ENCODE measurements at regions not wholly inside any gene's neighbourhood (a gene's known extent, or its start where the extent isn't known, plus 50 kb on each side); places are given as distances from the start of the nearest gene placed in this dataset.
"Not testable (repeated sequence)": the region's sequence is repeated elsewhere in the genome, so short reads cannot be mapped to it uniquely, and the experiment has no call there.

GRCh38 chr1:121472017-121472416 is 287.2 kb downstream of the SRGAP2C start:
- Histone ChIP-seq H3K4me2 (no peak overlapping the region), H3F3A (ENCODE audit: insufficient read depth, low read depth) (no peaks in the 10 kb centered on the region), H3K9me2 (ENCODE audit: insufficient read depth) (no peaks in the 10 kb centered on the region), H3K4me1 (replicated peaks; ENCODE audit: insufficient read depth) (no peaks in the 10 kb centered on the region), H4K20me1 (ENCODE audit: insufficient read depth) (no peaks in the 10 kb centered on the region), H3K79me2 (ENCODE audit: low read depth) (no peaks in the 10 kb centered on the region), H3K27me3 (ENCODE audit: insufficient read depth, low read depth) (no peaks in the 10 kb centered on the region), H3K36me3 (ENCODE audit: low read depth) (no peaks in the 10 kb centered on the region), H3K27ac (no peak overlapping the region), H3K9me3 (ENCODE audit: insufficient read depth, low read depth) (no peaks in the 10 kb centered on the region), H3K4me3 (no peak overlapping the region), H2AFZ (no peak overlapping the region)
- TF ChIP-seq EZH2 (IDR thresholded peaks at IDR 0.05; ENCODE audit: low read depth) (no peak), CTCF (conservative IDR thresholded peaks at IDR 0.05) (no peak)
- POLR2A ChIA-PET (ENCODE audit: unreplicated experiment) = no interaction called here
- CTCF ChIA-PET = no interaction called here
- intact Hi-C loops (cut with micrococcal nuclease; ENCODE audit: unreplicated experiment) = no loop called here
- DNase-seq = no peak
- BruUV-seq (replicated peaks) = no TSS peak

- intact Hi-C loops (cut with micrococcal nuclease; ENCODE audit: unreplicated experiment) = no loop called here
- Histone ChIP-seq H3K9me3 (ENCODE audit: insufficient read depth, low read depth) (peaks cover 7% of the 10 kb centered on the region; the same call in 1 of the 2 replicates), H2AFZ (peak overlapping the region; percentile 75; the same call in 1 of the 2 replicates), H3K9me2 (ENCODE audit: insufficient read depth) (no peaks in the 10 kb centered on the region), H4K20me1 (ENCODE audit: insufficient read depth) (no peaks in the 10 kb centered on the region), H3K4me2 (peak overlapping the region; percentile 5; the same call in 1 of the 2 replicates), H3K27ac (peak overlapping the region; percentile 59), H3K27me3 (ENCODE audit: insufficient read depth, low read depth) (no peaks in the 10 kb centered on the region), H3K4me1 (replicated peaks; ENCODE audit: insufficient read depth) (peaks cover 10% of the 10 kb centered on the region), H3F3A (ENCODE audit: insufficient read depth, low read depth) (no peaks in the 10 kb centered on the region), H3K4me3 (no peak overlapping the region), H3K79me2 (ENCODE audit: low read depth) (no peaks in the 10 kb centered on the region), H3K36me3 (ENCODE audit: low read depth) (no peaks in the 10 kb centered on the region)
- BruUV-seq (replicated peaks) = no TSS peak
- POLR2A ChIA-PET (ENCODE audit: unreplicated experiment) = no interaction called here
- DNase-seq = no peak
- CTCF ChIA-PET = no interaction called here
- TF ChIP-seq EZH2 (IDR thresholded peaks at IDR 0.05; ENCODE audit: low read depth) (no peak), CTCF (conservative IDR thresholded peaks at IDR 0.05) (no peak)
Measured at GRCh38 chr1:121483234-121483633, 298.5 kb downstream of the SRGAP2C start.

GRCh38 chr1:121483961-121484424 is 299.2 kb downstream of the SRGAP2C start:
- peaks cover 10% of the 10 kb centered on the region for H3K4me1 ChIP-seq (replicated peaks; ENCODE audit: insufficient read depth)
- H3K36me3 ChIP-seq (ENCODE audit: low read depth) = no peaks in the 10 kb centered on the region
- H3K4me3 ChIP-seq = no peak overlapping the region
- intact Hi-C loops (cut with micrococcal nuclease; ENCODE audit: unreplicated experiment) = no loop called here
- peaks cover 7% of the 10 kb centered on the region; the same call in 1 of the 2 replicates for H3K9me3 ChIP-seq (ENCODE audit: insufficient read depth, low read depth)
- H3K9me2 ChIP-seq (ENCODE audit: insufficient read depth) = no peaks in the 10 kb centered on the region
- no peaks in the 10 kb centered on the region for H4K20me1 ChIP-seq (ENCODE audit: insufficient read depth)
- H3K79me2 ChIP-seq (ENCODE audit: low read depth) = no peaks in the 10 kb centered on the region
- peak overlapping the region; percentile 75 for H2AFZ ChIP-seq
- no TSS peak for BruUV-seq (replicated peaks)
- POLR2A ChIA-PET (ENCODE audit: unreplicated experiment) = no interaction called here
- peak overlapping the region; percentile 5 for H3K4me2 ChIP-seq
- H3F3A ChIP-seq (ENCODE audit: insufficient read depth, low read depth) = no peaks in the 10 kb centered on the region
- TF ChIP-seq EZH2 (IDR thresholded peaks at IDR 0.05; ENCODE audit: low read depth) (no peak), CTCF (conservative IDR thresholded peaks at IDR 0.05) (no peak)
- peak overlapping the region; percentile 59 for H3K27ac ChIP-seq
- CTCF ChIA-PET = no interaction called here
- H3K27me3 ChIP-seq (ENCODE audit: insufficient read depth, low read depth) = no peaks in the 10 kb centered on the region
- DNase-seq = no peak

GRCh38 chr1:121494796-121495195 is 310.0 kb downstream of the SRGAP2C start:
- H3K27me3 ChIP-seq (ENCODE audit: insufficient read depth, low read depth); H3K4me1 ChIP-seq (replicated peaks; ENCODE audit: insufficient read depth); H3K4me3 ChIP-seq; H3K36me3 ChIP-seq (ENCODE audit: low read depth); H2AFZ ChIP-seq; H3F3A ChIP-seq (ENCODE audit: insufficient read depth, low read depth); DNase-seq; H3K79me2 ChIP-seq (ENCODE audit: low read depth); CTCF ChIA-PET; H3K4me2 ChIP-seq; H3K9me3 ChIP-seq (ENCODE audit: insufficient read depth, low read depth); intact Hi-C loops (cut with micrococcal nuclease; ENCODE audit: unreplicated experiment); H3K9me2 ChIP-seq (ENCODE audit: insufficient read depth); POLR2A ChIA-PET (ENCODE audit: unreplicated experiment); H3K27ac ChIP-seq; H4K20me1 ChIP-seq (ENCODE audit: insufficient read depth); BruUV-seq (replicated peaks): not testable (repeated sequence)

- H3F3A ChIP-seq (ENCODE audit: insufficient read depth, low read depth); H2AFZ ChIP-seq; DNase-seq; H3K27ac ChIP-seq; H3K4me3 ChIP-seq; H3K9me2 ChIP-seq (ENCODE audit: insufficient read depth); H3K9me3 ChIP-seq (ENCODE audit: insufficient read depth, low read depth); CTCF ChIA-PET; H3K27me3 ChIP-seq (ENCODE audit: insufficient read depth, low read depth); H3K36me3 ChIP-seq (ENCODE audit: low read depth); H3K4me1 ChIP-seq (replicated peaks; ENCODE audit: insufficient read depth); H3K79me2 ChIP-seq (ENCODE audit: low read depth); POLR2A ChIA-PET (ENCODE audit: unreplicated experiment); BruUV-seq (replicated peaks); H4K20me1 ChIP-seq (ENCODE audit: insufficient read depth): not testable (repeated sequence)
- intact Hi-C loops (cut with micrococcal nuclease; ENCODE audit: unreplicated experiment) = loop anchor here (10.0 kb wide), 1 partner anchor 97 kb away; no protein-coding TSS in a partner anchor
- H3K4me2 ChIP-seq = peak overlapping the region; percentile 10; the same call in 1 of the 2 replicates
Measured at GRCh38 chr1:121511455-121511854, 326.7 kb downstream of the SRGAP2C start.
